ENCODE measurements at regions not wholly inside any gene's neighbourhood (a gene's known extent, or its start where the extent isn't known, plus 50 kb on each side); places are given as distances from the start of the nearest gene placed in this dataset.

GRCh38 chr2:134163336-134163735 lies 90.5 kb upstream of the MGAT5 start:
- Histone ChIP-seq H3K27me3 (no peaks in the 10 kb centered on the region), H3K4me1 (peaks cover 0 to 8% of the 10 kb centered on the region in 2 donors), H3K27ac (no peak overlapping the region), H3K4me3 (no peak overlapping the region), H3K36me3 (no peaks in the 10 kb centered on the region), H3K9me3 (no peaks in the 10 kb centered on the region)
- no peak for TF ChIP-seq CTCF (IDR thresholded peaks at IDR 0.05)
- TF ChIP-seq POLR2AphosphoS5 (IDR thresholded peaks at IDR 0.05) = no peak
- no peak for TF ChIP-seq POLR2A (IDR thresholded peaks at IDR 0.05)
- intact Hi-C loops (cut with DNase I; ENCODE audit: low total_unique reads) = no loop called here
- DNase-seq (ENCODE audit: low spot score in 2 of 2) = no peak

GRCh38 chr2:134164306-134164705 lies 89.6 kb upstream of the MGAT5 start:
- intact Hi-C loops (cut with DNase I; ENCODE audit: low total_unique reads) = no loop called here
- H3K4me3 ChIP-seq = no peak overlapping the region
- no peaks in the 10 kb centered on the region for H3K36me3 ChIP-seq
- TF ChIP-seq CTCF (IDR thresholded peaks at IDR 0.05) = no peak
- TF ChIP-seq POLR2AphosphoS5 (IDR thresholded peaks at IDR 0.05) = no peak
- no peak for TF ChIP-seq POLR2A (IDR thresholded peaks at IDR 0.05)
- peaks cover 0 to 8% of the 10 kb centered on the region in 2 donors for H3K4me1 ChIP-seq
- H3K27ac ChIP-seq = no peak overlapping the region
- H3K9me3 ChIP-seq = no peaks in the 10 kb centered on the region
- DNase-seq (ENCODE audit: low spot score in 2 of 2) = no peak
- H3K27me3 ChIP-seq = no peaks in the 10 kb centered on the region

GRCh38 chr2:134167015-134167414 lies 86.9 kb upstream of the MGAT5 start:
- no peaks in the 10 kb centered on the region for H3K9me3 ChIP-seq
- H3K36me3 ChIP-seq = no peaks in the 10 kb centered on the region
- H3K4me3 ChIP-seq = no peak overlapping the region
- H3K27ac ChIP-seq = no peak overlapping the region
- peaks cover 0 to 7% of the 10 kb centered on the region in 2 donors for H3K4me1 ChIP-seq
- DNase-seq (ENCODE audit: low spot score in 2 of 2) = no peak
- TF ChIP-seq POLR2AphosphoS5 (IDR thresholded peaks at IDR 0.05) (no peak), CTCF (IDR thresholded peaks at IDR 0.05) (no peak), POLR2A (IDR thresholded peaks at IDR 0.05) (no peak)
- no peaks in the 10 kb centered on the region for H3K27me3 ChIP-seq
- intact Hi-C loops (cut with DNase I; ENCODE audit: low total_unique reads) = no loop called here

GRCh38 chr2:134169788-134170187 lies 84.1 kb upstream of the MGAT5 start:
- no peak for DNase-seq (ENCODE audit: low spot score in 2 of 2)
- TF ChIP-seq CTCF (IDR thresholded peaks at IDR 0.05) = no peak
- TF ChIP-seq POLR2A (IDR thresholded peaks at IDR 0.05) = no peak
- no peak for TF ChIP-seq POLR2AphosphoS5 (IDR thresholded peaks at IDR 0.05)
- Histone ChIP-seq H3K4me3 (no peak overlapping the region), H3K4me1 (peaks cover 0 to 7% of the 10 kb centered on the region in 2 donors), H3K27ac (peak overlapping the region; percentile 33 to 67), H3K9me3 (no peaks in the 10 kb centered on the region), H3K27me3 (no peaks in the 10 kb centered on the region), H3K36me3 (no peaks in the 10 kb centered on the region)
- intact Hi-C loops (cut with DNase I; ENCODE audit: low total_unique reads) = no loop called here

- H3K27me3 ChIP-seq = no peaks in the 10 kb centered on the region
- intact Hi-C loops (cut with DNase I; ENCODE audit: low total_unique reads) = no loop called here
- peak overlapping the region; percentile 33 to 67 for H3K27ac ChIP-seq
- H3K4me3 ChIP-seq = no peak overlapping the region
- TF ChIP-seq POLR2A (IDR thresholded peaks at IDR 0.05) (no peak), POLR2AphosphoS5 (IDR thresholded peaks at IDR 0.05) (no peak), CTCF (IDR thresholded peaks at IDR 0.05) (no peak)
- DNase-seq (ENCODE audit: low spot score in 2 of 2) = no peak
- no peaks in the 10 kb centered on the region for H3K9me3 ChIP-seq
- no peaks in the 10 kb centered on the region for H3K36me3 ChIP-seq
- H3K4me1 ChIP-seq = peaks cover 0 to 7% of the 10 kb centered on the region in 2 donors
Observed at GRCh38 chr2:134170294-134170693, 83.6 kb upstream of the MGAT5 start.
